Erythroblast (primary cell): ENCODE measurements at regions not wholly inside any gene's neighbourhood (a gene's known extent, or its start where the extent isn't known, plus 50 kb on each side); places are given as distances from the start of the nearest gene placed in this dataset.

ENCODE experiments used
- GATA1 ChIP-seq: IDR thresholded peaks from 2 replicates; pipeline ENCODE4 v1.6.1; 2011; ENCODE audit warnings: low read depth, mild to moderate bottlenecking, control low read depth, low read length, moderate library complexity
- POLR2A ChIP-seq: IDR thresholded peaks from 2 replicates; pipeline ENCODE4 v1.6.1; 2011; ENCODE audit warnings: mild to moderate bottlenecking, low read length

DNA sequence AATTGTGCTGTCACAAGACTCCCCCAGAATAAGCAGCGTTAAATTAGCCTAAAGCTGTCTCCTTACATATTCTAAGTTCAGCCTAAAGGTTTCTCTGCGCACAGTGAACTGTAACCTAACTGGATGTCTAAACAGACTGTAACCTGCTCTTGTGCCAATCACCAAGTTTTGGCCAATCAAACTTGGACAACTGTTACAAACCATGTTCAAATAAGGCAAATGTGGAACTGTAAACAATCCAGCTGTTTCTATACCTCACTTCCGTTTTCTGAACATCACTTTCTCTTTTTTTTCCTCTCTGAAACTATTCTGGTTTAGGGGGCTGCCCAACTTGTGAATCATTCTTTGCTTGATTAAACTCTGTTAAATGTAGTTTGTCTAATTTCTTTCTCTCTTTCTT lies 252.2 kb upstream of the HABP2 start:
- TF ChIP-seq POLR2A, result no peak
- TF ChIP-seq GATA1, result no peak
